ENCODE measurements at regions not wholly inside any gene's neighbourhood (a gene's known extent, or its start where the extent isn't known, plus 50 kb on each side); places are given as distances from the start of the nearest gene placed in this dataset.

DNA sequence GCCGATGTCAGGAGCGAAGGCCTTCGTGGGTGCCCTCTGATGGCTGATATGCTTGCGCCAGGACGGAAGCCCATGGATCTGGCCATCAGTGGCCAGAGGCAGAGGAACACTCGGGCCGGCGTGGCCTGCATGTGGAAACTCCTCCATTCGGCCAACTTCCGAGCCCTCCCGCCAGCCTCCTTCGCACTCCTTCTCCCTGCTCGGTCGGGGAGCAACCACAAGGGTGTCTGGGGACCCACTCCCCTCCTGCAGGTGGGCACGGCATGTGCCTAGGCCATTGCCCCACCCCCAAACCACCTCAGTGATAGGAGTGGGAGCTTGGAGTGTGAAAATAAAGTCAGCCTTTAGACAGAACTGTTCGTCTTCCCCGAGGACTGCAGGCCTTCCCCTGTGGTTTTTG is 231.3 kb downstream of the BCL11B start:
- H3K4me3 ChIP-seq: no peak overlapping the region
- H3K9me2 ChIP-seq (replicated peaks; ENCODE audit: insufficient read depth): no peaks in the 10 kb centered on the region

DNA sequence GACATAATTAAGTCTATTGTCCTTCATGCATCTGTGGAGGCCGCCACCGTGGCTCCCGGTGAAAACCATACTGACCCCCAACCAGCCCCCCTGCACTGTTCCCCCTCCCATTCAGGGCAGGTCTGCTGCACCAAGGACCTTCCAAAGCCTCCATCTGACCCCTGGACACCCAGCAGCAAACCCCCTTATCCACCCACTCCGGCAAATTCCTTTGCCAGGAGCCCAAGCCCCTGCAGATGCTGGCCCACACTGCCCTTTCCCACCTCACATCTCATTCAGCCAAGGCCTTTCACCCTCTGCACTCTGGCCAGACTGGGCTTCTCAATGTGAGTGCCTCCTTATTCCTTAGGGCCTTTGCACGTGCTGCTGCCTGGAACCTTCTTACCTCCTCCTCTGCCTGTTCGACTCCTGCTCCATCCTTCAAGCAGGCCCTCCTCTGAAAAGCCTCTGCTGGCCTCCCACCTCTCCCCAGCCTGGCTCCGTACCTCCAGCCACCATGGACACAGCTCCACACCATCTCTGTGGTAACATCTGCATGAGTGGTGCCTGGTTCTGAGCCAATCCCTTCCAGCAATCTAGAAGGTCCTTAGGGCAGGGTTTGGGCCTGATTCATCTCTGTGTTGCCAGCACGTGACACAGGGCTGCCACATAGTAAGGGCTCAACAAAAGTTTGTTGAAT is 230.7 kb downstream of the BCL11B start:
- no peaks in the 10 kb centered on the region for H3K27me3 ChIP-seq
- DNase-seq (ENCODE audit: low spot score): no peak
- H3K9me3 ChIP-seq (ENCODE audit: low read depth): no peaks in the 10 kb centered on the region
- H3K4me2 ChIP-seq: no peak overlapping the region
- no peak overlapping the region for H2AFZ ChIP-seq
- no peak overlapping the region for H3K4me3 ChIP-seq
- TF ChIP-seq EZH2phosphoT487 (IDR thresholded peaks at IDR 0.05; ENCODE audit: low read depth, severe bottlenecking, unreplicated experiment) (no peak), EZH2 (IDR thresholded peaks at IDR 0.05; ENCODE audit: borderline replicate concordance) (no peak), CTCF (IDR thresholded peaks at IDR 0.05; ENCODE audit: poor library complexity) (no peak)
- no peak overlapping the region for H3K27ac ChIP-seq
- no peaks in the 10 kb centered on the region for H3K79me2 ChIP-seq
- 94% methylated on average over 8 of the region's 8 CpGs for WGBS (ENCODE audit: low lambda C conversion rate, missing lambda C conversion rate)
- H3K36me3 ChIP-seq (replicated peaks; ENCODE audit: insufficient read depth, low read depth): no peaks in the 10 kb centered on the region
- no peaks in the 10 kb centered on the region for H3K9me2 ChIP-seq (replicated peaks; ENCODE audit: insufficient read depth)
- no peaks in the 10 kb centered on the region for H4K20me1 ChIP-seq (ENCODE audit: insufficient read depth, poor library complexity, severe bottlenecking)
- peaks cover 4% of the 10 kb centered on the region for H3K4me1 ChIP-seq (ENCODE audit: insufficient read depth)

More for the DNA sequence above, 231.3 kb downstream of the BCL11B start:
- H2AFZ ChIP-seq: no peak overlapping the region
- peaks cover 8% of the 10 kb centered on the region for H3K4me1 ChIP-seq (ENCODE audit: insufficient read depth)
- no peak overlapping the region for H3K27ac ChIP-seq
- 89% methylated on average over 17 of the region's 17 CpGs for WGBS (ENCODE audit: low lambda C conversion rate, missing lambda C conversion rate)
- no peaks in the 10 kb centered on the region for H3K36me3 ChIP-seq (replicated peaks; ENCODE audit: insufficient read depth, low read depth)
- TF ChIP-seq CTCF (IDR thresholded peaks at IDR 0.05; ENCODE audit: poor library complexity) (no peak), EZH2 (IDR thresholded peaks at IDR 0.05; ENCODE audit: borderline replicate concordance) (no peak)
- H3K27me3 ChIP-seq: no peaks in the 10 kb centered on the region
- no peak for DNase-seq (ENCODE audit: low spot score)
- H3K4me2 ChIP-seq: no peak overlapping the region
- no peaks in the 10 kb centered on the region for H4K20me1 ChIP-seq (ENCODE audit: insufficient read depth, poor library complexity, severe bottlenecking)
- H3K9me3 ChIP-seq (ENCODE audit: low read depth): no peaks in the 10 kb centered on the region
- no peaks in the 10 kb centered on the region for H3K79me2 ChIP-seq

- H4K20me1 ChIP-seq (ENCODE audit: insufficient read depth, poor library complexity, severe bottlenecking): no peaks in the 10 kb centered on the region
- TF ChIP-seq EZH2phosphoT487 (IDR thresholded peaks at IDR 0.05; ENCODE audit: low read depth, severe bottlenecking, unreplicated experiment) (no peak), CTCF (IDR thresholded peaks at IDR 0.05; ENCODE audit: poor library complexity) (no peak), EZH2 (IDR thresholded peaks at IDR 0.05; ENCODE audit: borderline replicate concordance) (no peak)
- no peak overlapping the region for H3K4me3 ChIP-seq
- no peak for DNase-seq (ENCODE audit: low spot score)
- no peaks in the 10 kb centered on the region for H3K27me3 ChIP-seq
- no peaks in the 10 kb centered on the region for H3K36me3 ChIP-seq (replicated peaks; ENCODE audit: insufficient read depth, low read depth)
- H3K27ac ChIP-seq: no peak overlapping the region
- H3K4me2 ChIP-seq: no peak overlapping the region
- no peaks in the 10 kb centered on the region for H3K9me3 ChIP-seq (ENCODE audit: low read depth)
- WGBS (ENCODE audit: low lambda C conversion rate, missing lambda C conversion rate): 97% methylated on average over 5 of the region's 5 CpGs
- no peak overlapping the region for H2AFZ ChIP-seq
- no peaks in the 10 kb centered on the region for H3K79me2 ChIP-seq
- H3K4me1 ChIP-seq (ENCODE audit: insufficient read depth): no peaks in the 10 kb centered on the region
- no peaks in the 10 kb centered on the region for H3K9me2 ChIP-seq (replicated peaks; ENCODE audit: insufficient read depth)
Observed at GRCh38 chr14:99041820-99042174, 230.2 kb downstream of the BCL11B start.
